CD8-positive, alpha-beta memory T cell (primary cell): ENCODE measurements at regions not wholly inside any gene's neighbourhood (a gene's known extent, or its start where the extent isn't known, plus 50 kb on each side); places are given as distances from the start of the nearest gene placed in this dataset.

Source experiments
- CTCF ChIA-PET: fragments of 350-600 bp; sonication (Branson Sonifier 250); formaldehyde crosslinking; loops from one replicate; lab custom pipeline; 2021; ENCODE audit warnings: antibody characterized with exemption; lab: Charles Lee
- POLR2A ChIA-PET: fragments of 350-600 bp; sonication (Branson Sonifier 250); formaldehyde crosslinking; loops from one replicate; lab custom pipeline; 2021; ENCODE audit warnings: antibody characterized with exemption; lab: Charles Lee
- DNase-seq, 5 donors: peaks; one replicate each; pipeline versions ENCODE4 v3.0.0 to v3.0.0-alpha.2; 2020 to 2022; ENCODE audit warnings: mixed read lengths in 1 of 5
- H3K27ac ChIP-seq: one replicate; pipeline ENCODE4 v1.7.0; 2013; ENCODE audit warnings: low read depth, mild to moderate bottlenecking, low read length, moderate library complexity
- H3K27me3 ChIP-seq: 2 replicates; pipeline ENCODE4 v1.7.0; 2013; ENCODE audit warnings: low read length, mild to moderate bottlenecking; ENCODE audit not compliant: insufficient read depth, poor library complexity, severe bottlenecking
- H3K36me3 ChIP-seq: 2 replicates; pipeline ENCODE4 v1.7.0; 2013; ENCODE audit warnings: mild to moderate bottlenecking, low read length, moderate library complexity; ENCODE audit not compliant: insufficient read depth
- H3K4me1 ChIP-seq: 2 replicates; pipeline ENCODE4 v1.7.0; 2013; ENCODE audit warnings: mild to moderate bottlenecking, low read length, moderate library complexity; ENCODE audit not compliant: insufficient read depth
- H3K4me3 ChIP-seq: 2 replicates; pipeline ENCODE4 v1.7.0; 2013; ENCODE audit warnings: mild to moderate bottlenecking, low read length
- H3K9me3 ChIP-seq: 2 replicates; pipeline ENCODE4 v1.7.0; 2013; ENCODE audit warnings: mild to moderate bottlenecking, low read length
- H3K27ac Mint-ChIP-seq, 8 donors: one replicate each; pipeline ENCODE4 v1.8.0; 2020 to 2021; ENCODE audit warnings: mixed read lengths in 8 of 8, mild to moderate bottlenecking in 6 of 8, inconsistent platforms in 3 of 8, moderate library complexity in 3 of 8
- H3K27me3 Mint-ChIP-seq, 2 donors: one replicate each; pipeline ENCODE4 v1.8.0; 2020 to 2021; ENCODE audit warnings: mixed read lengths in 2 of 2, mild to moderate bottlenecking in 1 of 2, moderate library complexity in 1 of 2
- H3K36me3 Mint-ChIP-seq, 3 donors: one replicate each; pipeline ENCODE4 v1.8.0; 2020 to 2021; ENCODE audit warnings: mixed read lengths in 3 of 3, inconsistent platforms in 1 of 3, mild to moderate bottlenecking in 1 of 3
- H3K4me1 Mint-ChIP-seq, 3 donors: one replicate each; pipeline ENCODE4 v1.8.0; 2020 to 2021; ENCODE audit warnings: mixed read lengths in 3 of 3, inconsistent platforms in 1 of 3, mild to moderate bottlenecking in 1 of 3
- H3K4me3 Mint-ChIP-seq, 7 donors: one replicate each; pipeline ENCODE4 v1.8.0; 2020 to 2021; ENCODE audit warnings: mixed read lengths in 7 of 7, mild to moderate bottlenecking in 6 of 7, moderate library complexity in 4 of 7, inconsistent platforms in 2 of 7
- H3K9me3 Mint-ChIP-seq, 5 donors: one replicate each; pipeline ENCODE4 v1.8.0; 2020 to 2022; ENCODE audit warnings: mixed read lengths in 5 of 5, mild to moderate bottlenecking in 3 of 5, moderate library complexity in 2 of 5, inconsistent platforms in 1 of 5

- Mint-ChIP-seq H3K9me3 (no peaks in the 10 kb centered on the region), H3K27ac (no peak overlapping the region), H3K27me3 (no peaks in the 10 kb centered on the region), H3K36me3 (peaks cover 21 to 67% (median 28%) of the 10 kb centered on the region in 3 donors), H3K4me3 (no peak overlapping the region), H3K4me1 (no peaks in the 10 kb centered on the region)
- CTCF ChIA-PET, result no interaction called here
- H3K27ac ChIP-seq, result no peak overlapping the region
- no peaks in the 10 kb centered on the region for H3K27me3 ChIP-seq
- no peak for DNase-seq
- no peak overlapping the region for H3K4me3 ChIP-seq
- POLR2A ChIA-PET, result no interaction called here
- no peaks in the 10 kb centered on the region for H3K36me3 ChIP-seq
- no peaks in the 10 kb centered on the region for H3K9me3 ChIP-seq
- H3K4me1 ChIP-seq, result no peaks in the 10 kb centered on the region
Observed at GRCh38 chr20:3307078-3307477, 68.1 kb upstream of the SLC4A11 start.

DNA sequence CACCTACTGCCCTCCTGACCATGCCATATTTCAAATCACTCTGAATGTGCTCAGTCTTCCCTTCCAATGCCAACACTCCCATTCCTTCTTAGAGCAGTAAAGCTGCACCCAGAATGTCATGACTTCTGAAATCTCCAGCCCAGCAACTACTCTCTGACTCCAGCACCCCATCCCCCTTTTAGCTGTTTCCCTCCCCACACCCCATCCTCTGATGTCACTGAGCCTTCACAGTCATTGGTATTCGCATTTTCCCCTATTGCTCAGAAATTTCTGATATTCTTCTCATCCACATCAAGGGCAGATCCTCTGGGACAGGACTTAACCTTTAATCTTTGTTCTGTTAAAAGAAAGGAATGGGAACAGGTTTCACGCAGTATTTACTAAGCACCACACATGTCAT, 67.1 kb upstream of the SLC4A11 start:
- Mint-ChIP-seq H3K36me3 (peaks cover 18 to 61% (median 23%) of the 10 kb centered on the region in 3 donors), H3K9me3 (no peaks in the 10 kb centered on the region), H3K4me1 (no peaks in the 10 kb centered on the region), H3K27ac (peak overlapping the region in 2 of 8 donors; percentile 5 to 18), H3K27me3 (no peaks in the 10 kb centered on the region), H3K4me3 (no peak overlapping the region)
- ChIA-PET POLR2A (no interaction called here), CTCF (no interaction called here)
- no peak for DNase-seq
- no peaks in the 10 kb centered on the region for H3K36me3 ChIP-seq
- H3K27me3 ChIP-seq, result no peaks in the 10 kb centered on the region
- no peaks in the 10 kb centered on the region for H3K4me1 ChIP-seq
- H3K27ac ChIP-seq, result no peak overlapping the region
- no peak overlapping the region for H3K4me3 ChIP-seq
- no peaks in the 10 kb centered on the region for H3K9me3 ChIP-seq

- POLR2A ChIA-PET, result no interaction called here
- no peak overlapping the region for H3K4me3 Mint-ChIP-seq
- Histone ChIP-seq H3K27me3 (no peaks in the 10 kb centered on the region), H3K4me3 (no peak overlapping the region), H3K9me3 (no peaks in the 10 kb centered on the region), H3K27ac (no peak overlapping the region), H3K4me1 (no peaks in the 10 kb centered on the region), H3K36me3 (no peaks in the 10 kb centered on the region)
- H3K4me1 Mint-ChIP-seq, result no peaks in the 10 kb centered on the region
- H3K27ac Mint-ChIP-seq, result no peak overlapping the region
- DNase-seq, result no peak
- H3K27me3 Mint-ChIP-seq, result no peaks in the 10 kb centered on the region
- CTCF ChIA-PET, result interaction anchor here (0.7 kb wide), 1 partner anchor 18 kb away, joined by 4 read pairs; no protein-coding TSS in a partner anchor
- peaks cover 14 to 64% (median 21%) of the 10 kb centered on the region in 3 donors for H3K36me3 Mint-ChIP-seq
- H3K9me3 Mint-ChIP-seq, result no peaks in the 10 kb centered on the region
Observed at GRCh38 chr20:3304456-3304855, 65.5 kb upstream of the SLC4A11 start.

DNA sequence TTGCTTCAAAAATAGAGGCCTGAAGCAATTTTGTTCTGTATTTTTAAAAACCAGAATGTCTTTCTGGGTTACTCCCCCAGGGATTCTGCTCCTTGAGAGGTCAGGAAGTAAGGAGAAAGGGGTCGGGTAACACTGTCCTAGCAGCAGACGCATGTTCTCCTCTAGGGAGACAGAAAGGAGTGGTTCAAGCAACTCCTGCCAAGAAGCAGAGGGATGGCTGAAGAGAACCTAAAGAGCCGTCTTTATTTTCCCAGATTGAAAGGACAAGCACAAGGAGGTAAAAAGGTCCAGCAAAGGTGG, 58.0 kb upstream of the SLC4A11 start:
- Mint-ChIP-seq H3K27me3 (no peaks in the 10 kb centered on the region), H3K4me1 (no peaks in the 10 kb centered on the region), H3K27ac (no peak overlapping the region), H3K36me3 (peaks cover 0 to 48% (median 8%) of the 10 kb centered on the region in 3 donors), H3K9me3 (no peaks in the 10 kb centered on the region), H3K4me3 (no peak overlapping the region)
- Histone ChIP-seq H3K9me3 (no peaks in the 10 kb centered on the region), H3K36me3 (no peaks in the 10 kb centered on the region), H3K4me3 (no peak overlapping the region), H3K4me1 (no peaks in the 10 kb centered on the region), H3K27me3 (no peaks in the 10 kb centered on the region), H3K27ac (no peak overlapping the region)
- CTCF ChIA-PET, result no interaction called here
- DNase-seq, result no peak
- POLR2A ChIA-PET, result no interaction called here

DNA sequence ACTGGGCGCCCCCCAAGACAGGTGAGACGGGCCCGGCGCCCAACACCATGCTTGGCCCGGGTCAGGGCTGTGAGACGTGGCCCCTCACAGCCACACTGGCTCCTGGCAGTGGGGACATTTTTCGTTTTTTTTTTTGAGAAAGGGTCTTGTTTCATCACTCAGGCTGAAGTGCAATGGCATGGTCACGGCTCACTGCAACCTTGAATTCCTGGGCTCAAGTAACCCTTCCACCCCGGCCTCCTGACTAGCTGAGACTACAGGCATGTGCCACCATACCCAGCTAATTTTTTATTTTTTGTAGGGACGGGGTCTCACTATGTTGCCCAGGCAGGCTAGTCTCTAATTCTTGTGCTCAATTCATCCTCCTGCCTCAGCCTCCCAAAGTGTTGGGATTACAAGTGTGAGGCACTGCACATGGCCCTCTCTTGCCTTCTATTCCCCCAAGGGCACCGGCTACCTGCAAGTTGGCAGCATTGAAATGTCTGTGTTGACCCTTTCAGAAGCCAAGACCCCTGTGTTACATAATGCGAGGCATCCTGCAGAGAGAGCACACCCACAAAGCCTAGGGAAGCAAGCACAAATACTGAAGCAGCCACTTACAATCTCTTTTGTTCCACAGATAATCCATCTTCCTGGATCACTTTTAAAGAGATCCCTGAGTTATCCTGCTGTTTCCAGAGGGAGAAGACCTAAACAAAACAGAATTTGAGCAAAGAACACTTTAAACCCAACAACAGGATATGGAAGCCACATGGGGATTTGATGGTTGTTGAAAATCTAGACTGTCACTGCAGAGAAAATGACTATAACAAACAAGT, 57.5 kb upstream of the SLC4A11 start:
- peak overlapping the region in 1 of 8 donors; percentile 21 for H3K27ac Mint-ChIP-seq
- Histone ChIP-seq H3K27ac (no peak overlapping the region), H3K36me3 (no peaks in the 10 kb centered on the region), H3K4me3 (no peak overlapping the region), H3K4me1 (no peaks in the 10 kb centered on the region), H3K27me3 (no peaks in the 10 kb centered on the region), H3K9me3 (no peaks in the 10 kb centered on the region)
- H3K4me3 Mint-ChIP-seq, result no peak overlapping the region
- POLR2A ChIA-PET, result no interaction called here
- H3K27me3 Mint-ChIP-seq, result no peaks in the 10 kb centered on the region
- H3K4me1 Mint-ChIP-seq, result no peaks in the 10 kb centered on the region
- H3K9me3 Mint-ChIP-seq, result no peaks in the 10 kb centered on the region
- peaks cover 0 to 51% (median 11%) of the 10 kb centered on the region in 3 donors for H3K36me3 Mint-ChIP-seq
- no peak for DNase-seq
- CTCF ChIA-PET, result no interaction called here
